HEK293 (cell line): ENCODE measurements at regions not wholly inside any gene's neighbourhood (a gene's known extent, or its start where the extent isn't known, plus 50 kb on each side); places are given as distances from the start of the nearest gene placed in this dataset.

Source experiments
- CTCF ChIP-seq: fragments of 450-650 bp; formaldehyde crosslinking; IDR thresholded peaks from 2 replicates; pipeline ENCODE4 v1.5.1; 2016; ENCODE audit warnings: missing biosample characterization, missing genetic modification characterization
- KLF17 ChIP-seq: fragments of 450-650 bp; formaldehyde crosslinking; IDR thresholded peaks from 2 replicates; pipeline ENCODE4 v1.5.1; 2016; ENCODE audit warnings: missing biosample characterization, missing genetic modification characterization
- REST ChIP-seq: fragments of 450-650 bp; formaldehyde crosslinking; IDR thresholded peaks from 2 replicates; pipeline ENCODE4 v1.5.1; 2016; ENCODE audit warnings: missing biosample characterization, missing genetic modification characterization
- ZBTB10 ChIP-seq: fragments of 450-650 bp; formaldehyde crosslinking; IDR thresholded peaks from 2 replicates; pipeline ENCODE4 v1.5.1; 2016; ENCODE audit warnings: missing biosample characterization, missing genetic modification characterization
- ZNF23 ChIP-seq: fragments of 450-650 bp; formaldehyde crosslinking; IDR thresholded peaks from 2 replicates; pipeline ENCODE4 v1.5.1; 2016; ENCODE audit warnings: missing biosample characterization, missing genetic modification characterization, borderline replicate concordance
- TF ChIP-seq, protein P1 (sequence below): fragments of 450-650 bp; formaldehyde crosslinking; IDR thresholded peaks from 2 replicates; pipeline ENCODE4 v1.5.1; 2016; ENCODE audit warnings: missing biosample characterization, missing genetic modification characterization

DNA sequence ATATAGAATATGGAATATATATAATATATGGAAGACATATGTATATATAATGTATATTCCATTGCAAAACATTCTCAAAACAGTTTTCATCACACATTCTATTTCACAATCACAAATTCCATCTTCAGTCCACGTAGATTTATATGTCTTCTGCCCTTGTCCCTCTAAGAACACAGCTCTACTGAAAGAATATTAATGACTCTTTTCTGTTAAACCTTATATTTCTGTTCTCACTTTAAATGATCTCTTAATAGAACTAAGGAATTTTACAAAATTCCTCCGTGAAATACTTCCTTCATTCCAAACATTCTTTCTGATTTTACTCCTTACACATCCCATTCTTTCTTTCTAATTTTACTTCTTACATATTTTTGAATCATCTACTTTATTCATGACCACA is 1043.1 kb upstream of the PABPC4L start:
- TF ChIP-seq CTCF (tag by site-specific recombination) = no peak
- no peak for TF ChIP-seq ZNF23 (tag by site-specific recombination)
- TF ChIP-seq KLF17 = no peak
- TF ChIP-seq, protein P1, sequence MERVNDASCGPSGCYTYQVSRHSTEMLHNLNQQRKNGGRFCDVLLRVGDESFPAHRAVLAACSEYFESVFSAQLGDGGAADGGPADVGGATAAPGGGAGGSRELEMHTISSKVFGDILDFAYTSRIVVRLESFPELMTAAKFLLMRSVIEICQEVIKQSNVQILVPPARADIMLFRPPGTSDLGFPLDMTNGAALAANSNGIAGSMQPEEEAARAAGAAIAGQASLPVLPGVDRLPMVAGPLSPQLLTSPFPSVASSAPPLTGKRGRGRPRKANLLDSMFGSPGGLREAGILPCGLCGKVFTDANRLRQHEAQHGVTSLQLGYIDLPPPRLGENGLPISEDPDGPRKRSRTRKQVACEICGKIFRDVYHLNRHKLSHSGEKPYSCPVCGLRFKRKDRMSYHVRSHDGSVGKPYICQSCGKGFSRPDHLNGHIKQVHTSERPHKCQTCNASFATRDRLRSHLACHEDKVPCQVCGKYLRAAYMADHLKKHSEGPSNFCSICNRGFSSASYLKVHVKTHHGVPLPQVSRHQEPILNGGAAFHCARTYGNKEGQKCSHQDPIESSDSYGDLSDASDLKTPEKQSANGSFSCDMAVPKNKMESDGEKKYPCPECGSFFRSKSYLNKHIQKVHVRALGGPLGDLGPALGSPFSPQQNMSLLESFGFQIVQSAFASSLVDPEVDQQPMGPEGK (tag by site-specific recombination) = no peak
- no peak for TF ChIP-seq ZBTB10 (tag by site-specific recombination)
- no peak for TF ChIP-seq REST
